Astrocyte of the hippocampus (primary cell): ENCODE measurements at regions not wholly inside any gene's neighbourhood (a gene's known extent, or its start where the extent isn't known, plus 50 kb on each side); places are given as distances from the start of the nearest gene placed in this dataset.
A peak's percentile ranks its signal among the peaks of the same experiment; 100 is the strongest.
"Not testable (repeated sequence)": the region's sequence is repeated elsewhere in the genome, so short reads cannot be mapped to it uniquely, and the experiment has no call there.

Source experiments
- DNase-seq: peaks from one replicate; pipeline ENCODE4 v3.0.0; 2011; ENCODE audit warnings: low read depth, low spot score

DNA sequence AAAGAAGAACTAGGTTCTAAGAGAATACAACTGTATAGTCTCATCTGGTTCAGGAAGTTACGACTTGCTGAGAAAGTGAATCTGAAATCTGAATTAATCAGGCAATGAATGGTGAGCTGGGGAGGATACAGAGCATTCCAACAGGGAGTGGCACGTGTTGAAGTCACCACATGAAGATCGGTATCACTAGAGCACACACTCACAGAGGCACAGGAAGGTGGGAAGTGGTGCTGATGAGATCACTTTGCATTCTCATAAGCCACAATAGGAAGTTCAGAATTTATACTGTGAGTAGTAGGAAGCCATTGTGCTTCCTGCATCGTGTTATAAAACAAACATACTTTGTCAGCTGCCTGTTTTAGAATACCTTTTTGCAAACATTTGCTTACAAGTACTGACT is 615.0 kb upstream of the DDX18 start:
- no peak for DNase-seq

GRCh38 chr2:117212562-117212961 is 601.9 kb upstream of the DDX18 start:
- DNase-seq, result no peak

GRCh38 chr2:117217145-117217544 is 597.3 kb upstream of the DDX18 start:
- no peak for DNase-seq

DNA sequence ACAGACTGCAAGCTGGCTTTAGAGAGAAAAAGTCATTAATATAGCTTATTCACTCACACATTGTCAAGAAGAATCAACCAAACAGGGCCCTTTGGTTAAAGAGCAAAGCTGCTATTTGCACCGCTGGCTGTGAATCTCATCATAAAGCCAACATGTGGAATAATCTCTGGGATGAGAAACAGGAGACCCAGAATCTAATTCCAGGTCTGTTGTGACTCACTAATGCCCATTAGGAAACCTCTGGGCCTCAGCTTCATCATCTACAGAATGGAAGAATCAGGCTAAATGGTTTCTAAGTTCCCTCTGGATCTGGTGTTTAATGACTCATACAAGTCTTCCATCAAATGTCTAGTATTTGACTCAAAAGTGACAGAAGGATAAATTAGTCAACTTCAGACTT is 591.7 kb upstream of the DDX18 start:
- no peak for DNase-seq

DNA sequence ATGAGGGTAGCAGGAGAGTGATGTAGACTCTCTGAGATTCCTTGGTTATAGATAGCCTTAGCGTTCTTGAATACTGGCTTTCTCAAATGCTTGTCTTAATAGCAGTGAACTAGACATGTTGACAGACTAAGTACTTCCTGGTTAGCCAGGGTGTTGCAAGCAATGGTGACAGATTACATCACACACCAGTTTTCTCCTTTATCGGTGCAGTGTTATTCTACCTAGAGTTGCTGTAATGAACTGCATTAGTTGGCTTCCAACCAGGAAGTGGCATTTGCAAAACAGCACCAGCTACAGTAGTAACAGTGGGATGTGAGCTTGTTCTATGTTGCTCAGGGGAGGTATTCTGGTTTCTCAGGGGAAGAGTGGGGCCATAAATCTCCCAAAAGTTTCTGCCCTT is 582.2 kb upstream of the DDX18 start:
- DNase-seq, result no peak

- no peak for DNase-seq
Observed at GRCh38 chr2:117257362-117257761, 557.1 kb upstream of the DDX18 start.

DNA sequence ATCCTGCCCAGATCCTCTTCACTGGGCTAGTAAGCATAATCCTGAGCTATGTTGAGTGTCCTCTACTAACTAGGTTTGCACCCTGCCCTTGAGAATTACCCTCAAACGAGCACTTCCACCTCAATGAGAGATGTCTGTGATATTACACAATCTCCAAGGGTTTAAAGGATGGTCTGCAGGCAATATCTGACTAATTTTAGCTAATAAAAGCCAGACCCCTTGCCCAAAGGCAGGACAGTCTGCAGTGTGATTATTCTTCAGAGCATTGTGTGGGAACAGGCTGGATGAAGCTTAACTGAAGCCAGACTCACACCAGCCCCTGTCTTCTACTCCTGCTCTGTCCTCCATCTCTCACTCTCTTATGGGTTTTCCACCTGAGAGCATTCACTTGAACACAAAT is 544.9 kb upstream of the DDX18 start:
- no peak for DNase-seq

- DNase-seq, result no peak
Observed at GRCh38 chr2:117271631-117272030, 542.9 kb upstream of the DDX18 start.

DNA sequence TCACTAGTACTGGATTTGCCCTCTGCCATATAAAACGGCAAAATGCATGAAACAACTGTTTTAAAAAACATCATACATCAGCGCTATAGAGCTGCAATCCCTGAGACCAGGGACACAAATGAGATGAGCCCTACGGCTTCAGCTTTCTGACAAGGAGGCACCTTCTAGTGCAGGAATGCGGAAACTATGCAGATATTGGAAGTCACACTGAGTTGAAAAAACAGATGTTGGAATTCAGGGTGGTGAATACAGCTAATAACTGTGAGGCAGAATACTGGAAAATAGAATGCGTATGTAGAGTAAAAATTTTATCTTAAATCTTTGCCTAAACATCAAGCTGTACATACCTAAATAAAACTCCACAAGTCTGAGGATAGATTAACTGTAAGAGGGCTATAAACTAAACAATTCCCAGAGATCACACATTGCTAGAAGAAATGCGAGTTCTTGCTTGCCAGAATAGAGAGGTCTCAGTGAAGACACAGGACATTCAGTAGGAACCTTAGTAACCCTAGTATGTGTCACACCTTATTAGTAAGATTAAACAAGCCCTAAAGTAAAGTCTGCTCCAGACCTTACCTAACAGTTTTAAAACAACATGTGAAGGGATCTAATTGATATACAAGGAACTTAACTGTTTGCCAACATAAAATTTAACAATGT is 541.4 kb upstream of the DDX18 start:
- peak; percentile 2 for DNase-seq

GRCh38 chr2:117293012-117293411 is 521.5 kb upstream of the DDX18 start:
- no peak for DNase-seq

GRCh38 chr2:117299451-117299850 is 515.0 kb upstream of the DDX18 start:
- DNase-seq, result no peak

DNA sequence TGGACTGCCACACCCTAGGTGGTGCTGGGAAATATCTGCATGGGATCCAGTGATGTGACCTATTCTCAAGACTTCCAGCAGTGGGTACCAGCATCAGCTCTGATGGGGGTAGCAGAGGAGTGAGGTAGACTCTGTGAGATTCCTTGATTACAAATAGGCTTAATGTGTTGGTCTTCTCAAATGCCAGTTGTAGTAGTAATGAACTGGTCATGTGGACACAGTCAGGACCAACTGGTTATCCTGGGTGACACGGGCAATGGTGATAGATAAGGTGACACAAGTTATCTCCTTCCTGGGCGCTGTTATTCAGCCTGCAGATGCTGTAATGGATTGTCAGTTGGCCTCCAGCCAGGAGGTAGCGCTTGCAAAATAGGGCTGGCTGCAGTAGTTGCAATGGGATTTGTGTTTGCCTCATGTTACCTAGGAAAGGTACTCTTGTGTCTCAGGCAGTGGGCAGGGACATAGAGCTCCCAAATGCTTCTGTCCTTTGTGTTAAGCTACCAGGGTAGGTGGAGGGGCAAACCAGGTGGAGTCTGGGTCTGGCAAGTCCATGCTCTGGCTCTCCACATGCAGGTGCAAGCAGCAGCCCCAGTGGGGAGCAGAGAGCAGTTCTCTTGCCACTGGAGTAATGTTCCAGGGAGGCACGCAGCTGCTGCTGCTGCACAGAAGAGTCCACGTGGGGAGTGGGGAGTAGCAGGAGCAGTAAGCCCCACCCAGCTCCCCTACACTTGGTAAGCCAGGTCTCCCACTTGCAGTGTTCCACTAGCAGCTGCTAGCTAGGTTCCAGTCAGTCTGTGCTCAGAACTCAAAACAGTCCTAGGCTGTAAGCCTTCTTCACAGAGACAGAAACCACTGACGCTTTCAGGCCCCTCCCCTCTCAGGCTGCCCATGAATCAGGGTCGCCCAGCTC is 505.4 kb upstream of the DDX18 start:
- no peak for DNase-seq

- DNase-seq, result no peak
Observed at GRCh38 chr2:117321816-117322215, 492.7 kb upstream of the DDX18 start.

DNA sequence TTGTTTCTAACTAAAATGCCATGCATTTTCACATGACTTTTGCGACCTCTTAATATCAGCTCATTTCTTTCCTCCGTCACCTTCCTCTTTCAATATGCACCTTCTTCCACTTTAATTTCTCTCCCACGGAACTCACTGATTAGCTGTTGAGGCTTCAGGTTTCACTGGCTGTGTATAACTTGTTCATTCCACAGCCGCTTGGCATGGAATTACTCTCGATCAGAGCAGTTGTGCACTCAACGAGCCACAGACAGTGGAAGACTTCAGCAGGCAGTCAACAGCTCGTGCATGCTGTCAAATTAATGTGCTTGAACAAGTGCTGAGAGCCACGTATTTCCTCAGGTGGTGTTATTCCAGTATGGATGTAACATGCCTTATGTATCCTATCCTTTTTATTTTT is 491.2 kb upstream of the DDX18 start:
- no peak for DNase-seq

GRCh38 chr2:117330641-117331040 is 483.9 kb upstream of the DDX18 start:
- no peak for DNase-seq

- DNase-seq, result no peak
Observed at GRCh38 chr2:117335967-117336366, 478.5 kb upstream of the DDX18 start.

- no peak for DNase-seq
Observed at GRCh38 chr2:117336496-117336895, 478.0 kb upstream of the DDX18 start.

GRCh38 chr2:117337981-117338380 is 476.5 kb upstream of the DDX18 start:
- not testable (repeated sequence) for DNase-seq

GRCh38 chr2:117339980-117340379 is 474.5 kb upstream of the DDX18 start:
- no peak for DNase-seq

DNA sequence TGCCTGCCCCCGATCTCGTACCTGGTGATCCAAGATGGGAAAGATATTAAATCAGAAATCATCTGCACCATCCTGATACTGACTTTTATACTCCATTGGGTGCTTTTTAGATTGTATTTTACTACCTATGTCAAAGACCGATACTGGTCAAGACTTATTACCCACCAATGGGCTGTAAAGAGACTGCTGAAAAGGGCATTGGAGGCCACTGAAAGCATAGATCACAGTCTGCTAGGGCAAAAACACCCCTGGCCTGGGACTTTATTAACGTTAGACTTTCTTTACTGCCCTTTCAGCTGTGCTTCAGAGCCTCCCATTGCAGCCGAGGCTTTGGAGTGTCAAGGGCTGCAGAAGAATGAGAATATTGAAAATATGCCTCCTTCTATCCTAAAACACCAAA is 472.8 kb upstream of the DDX18 start:
- no peak for DNase-seq

- no peak for DNase-seq
Observed at GRCh38 chr2:117342415-117342814, 472.1 kb upstream of the DDX18 start.

- no peak for DNase-seq
Observed at GRCh38 chr2:117349687-117350086, 464.8 kb upstream of the DDX18 start.

DNA sequence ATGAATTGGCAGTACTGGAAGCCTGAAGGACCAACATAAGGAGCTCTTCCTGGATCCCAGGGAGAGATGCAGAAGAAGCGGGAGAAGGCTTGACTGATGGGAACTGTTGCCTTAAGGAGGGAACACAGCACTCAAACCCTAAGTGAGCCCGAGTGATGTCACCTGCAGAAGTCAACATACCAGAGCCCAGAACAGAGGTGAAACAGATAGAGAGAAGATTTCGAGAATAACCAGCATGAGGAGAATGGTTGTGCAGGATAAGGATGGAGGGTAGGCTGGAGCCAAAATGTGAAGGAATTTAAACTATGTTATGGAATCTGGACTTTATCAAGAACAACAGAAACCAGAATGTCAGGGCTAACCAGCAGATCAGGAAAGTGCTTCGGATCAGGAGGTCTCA is 463.1 kb upstream of the DDX18 start:
- no peak for DNase-seq
